B cell (primary cell): ENCODE measurements at regions not wholly inside any gene's neighbourhood (a gene's known extent, or its start where the extent isn't known, plus 50 kb on each side); places are given as distances from the start of the nearest gene placed in this dataset.

ENCODE experiments used
- ATAC-seq: fragments of 200-7000 bp; cut with Tn5 transposase; one replicate; pipeline ENCODE4 v1.10.0; 2021; ENCODE audit warnings: low read depth, mild to moderate bottlenecking, moderate number of reproducible peaks, moderate library complexity
- CTCF ChIA-PET: fragments of 350-600 bp; sonication (Branson Sonifier 250); formaldehyde crosslinking; loops from one replicate; lab custom pipeline; 2021; ENCODE audit warnings: antibody characterized with exemption, inconsistent platforms; lab: Charles Lee
- POLR2A ChIA-PET: fragments of 350-600 bp; sonication (Branson Sonifier 250); formaldehyde crosslinking; loops from one replicate; lab custom pipeline; 2021; ENCODE audit warnings: antibody characterized with exemption; lab: Charles Lee
- DNase-seq: peaks from one replicate; pipeline ENCODE4 v3.0.0; 2013
- H2AFZ ChIP-seq: 2 replicates; pipeline ENCODE4 v1.6.1; 2012; ENCODE audit warnings: mild to moderate bottlenecking, low read depth, low read length; ENCODE audit not compliant: insufficient read depth, poor library complexity, severe bottlenecking
- H3K27ac ChIP-seq, 2 donors: 1 replicate in 1 of 2; 2 replicates in 1 of 2; pipeline ENCODE4 v1.5.1; 2012 to 2013; ENCODE audit warnings: low read length in 2 of 2, mild to moderate bottlenecking in 2 of 2, moderate library complexity in 1 of 2
- H3K27me3 ChIP-seq, 4 experiments: fragments of 200-600 bp in 1 of 4; sonication (generic) in 1 of 4; replicated peaks in 1 of 4; 1 replicate in 2 of 4; 2 replicates in 2 of 4; pipeline versions ENCODE4 v1.6.1 to v1.7.0; 2013 to 2016; ENCODE audit warnings: low read length in 3 of 4, mild to moderate bottlenecking in 2 of 4, mixed read lengths in 1 of 4, moderate library complexity in 1 of 4; ENCODE audit not compliant: insufficient read depth in 4 of 4, control insufficient read depth in 3 of 4; ENCODE audit errors: control extremely low read depth in 1 of 4
- H3K36me3 ChIP-seq, 2 experiments: replicated peaks in 1 of 2; 1 replicate in 1 of 2; 2 replicates in 1 of 2; pipeline versions ENCODE4 v1.6.1 to v1.7.1; 2013; ENCODE audit warnings: low read length in 1 of 2; ENCODE audit not compliant: insufficient read depth in 2 of 2, control insufficient read depth in 1 of 2; ENCODE audit errors: control extremely low read depth in 1 of 2, extremely low read depth in 1 of 2
- H3K4me1 ChIP-seq, 2 donors: fragments of 200-600 bp in 1 of 2; sonication (generic) in 1 of 2; 1 replicate in 1 of 2; 2 replicates in 1 of 2; pipeline versions ENCODE4 v1.5.1 to v1.6.1; 2013 to 2017; ENCODE audit warnings: low read length in 2 of 2; ENCODE audit not compliant: control insufficient read depth in 2 of 2, insufficient read depth in 2 of 2
- H3K4me2 ChIP-seq: replicated peaks from 2 replicates; pipeline ENCODE3; 2012; ENCODE audit warnings: mild to moderate bottlenecking, low read depth, low read length; ENCODE audit not compliant: poor library complexity, severe bottlenecking
- H3K4me3 ChIP-seq, 5 experiments: fragments of 200-600 bp in 1 of 5; sonication (generic) in 1 of 5; 1 replicate in 3 of 5; 2 replicates in 2 of 5; pipeline versions ENCODE4 v1.5.1 to v1.7.0; 2011 to 2016; ENCODE audit warnings: low read length in 4 of 5, mild to moderate bottlenecking in 4 of 5, low read depth in 2 of 5, control low read depth in 1 of 5, moderate library complexity in 1 of 5; ENCODE audit not compliant: insufficient read depth in 1 of 5; ENCODE audit errors: control extremely low read depth in 1 of 5, extremely low read depth in 1 of 5
- H3K79me2 ChIP-seq: fragments of 200-600 bp; sonication (generic); one replicate; pipeline ENCODE4 v1.6.0; 2016; ENCODE audit warnings: low read length; ENCODE audit not compliant: control insufficient read depth, insufficient read depth
- H3K9ac ChIP-seq: fragments of 200-600 bp; sonication (generic); 2 replicates; pipeline ENCODE4 v1.6.1; 2017; ENCODE audit warnings: mild to moderate bottlenecking, low read length, moderate library complexity
- H3K9me3 ChIP-seq, 3 donors: one replicate each; pipeline versions ENCODE4 v1.6.1 to v1.7.1; 2013; ENCODE audit warnings: low read length in 2 of 3; ENCODE audit not compliant: control insufficient read depth in 2 of 3, insufficient read depth in 1 of 3; ENCODE audit errors: control extremely low read depth in 1 of 3
- H4K20me1 ChIP-seq: 2 replicates; pipeline ENCODE4 v1.6.0; 2012; ENCODE audit warnings: mild to moderate bottlenecking, low read length; ENCODE audit not compliant: insufficient read depth, control insufficient read depth, poor library complexity, severe bottlenecking
- H3K27ac Mint-ChIP-seq: one replicate; pipeline ENCODE4 v1.8.0; 2021; ENCODE audit warnings: mixed read lengths
- H3K27me3 Mint-ChIP-seq: one replicate; pipeline ENCODE4 v1.8.0; 2021; ENCODE audit warnings: mixed read lengths
- H3K4me1 Mint-ChIP-seq: one replicate; pipeline ENCODE4 v1.8.0; 2021; ENCODE audit warnings: mixed read lengths
- H3K4me3 Mint-ChIP-seq: one replicate; pipeline ENCODE4 v1.8.0; 2021; ENCODE audit warnings: mixed read lengths
- H3K9me3 Mint-ChIP-seq: one replicate; pipeline ENCODE4 v1.8.0; 2022; ENCODE audit warnings: mixed read lengths; ENCODE audit not compliant: insufficient read depth
- EZH2 ChIP-seq: IDR thresholded peaks from 2 replicates; pipeline ENCODE4 v1.6.1; 2012; ENCODE audit warnings: borderline replicate concordance, low read depth, mild to moderate bottlenecking, moderate library complexity, low read length; ENCODE audit not compliant: insufficient read depth, poor library complexity, severe bottlenecking
- WGBS: methylation state at CpG from one replicate; pipeline ENCODE4 v1.1.5; 2013; ENCODE audit warnings: missing lambda C conversion rate; ENCODE audit not compliant: insufficient coverage; 5-methylcytosine and 5-hydroxymethylcytosine counted together
- intact Hi-C: fragments of 100-400 bp; cut with micrococcal nuclease; formaldehyde crosslinking; loops from one replicate; pipeline ENCODE4 v1.10.0; 2022
- TF ChIP-seq, protein P1 (sequence below): fragments of 200-600 bp; IDR thresholded peaks from one replicate; pipeline ENCODE4 v1.8.0; 2022; ENCODE audit warnings: antibody characterized with exemption, mild to moderate bottlenecking

DNA sequence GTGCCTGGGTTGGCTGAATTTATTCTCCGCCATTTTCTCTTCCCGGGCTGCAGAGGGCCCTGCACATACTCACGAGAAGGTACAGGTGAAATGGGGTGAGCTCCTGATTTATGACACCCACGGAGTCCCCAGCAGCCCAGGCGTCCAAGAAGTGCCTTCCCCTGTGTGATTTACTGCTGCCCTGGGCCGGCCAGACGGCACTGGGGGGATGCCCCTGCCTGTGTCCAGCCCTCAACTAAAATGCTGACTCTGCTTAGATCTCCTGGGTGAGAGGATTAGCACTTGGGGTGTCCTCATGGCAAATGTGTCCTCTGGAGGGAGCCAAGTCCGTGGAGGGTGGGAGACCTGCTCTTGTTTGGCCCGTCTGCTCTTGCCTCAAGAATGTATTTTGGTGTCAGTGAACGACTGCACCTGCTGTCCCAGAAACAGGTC, 132.4 kb downstream of the MAF start:
- Histone ChIP-seq H2AFZ (no peak overlapping the region), H3K79me2 (no peaks in the 10 kb centered on the region), H3K27me3 (no peaks in the 10 kb centered on the region), H3K36me3 (no peaks in the 10 kb centered on the region), H3K4me3 (no peak overlapping the region), H3K9me3 (no peaks in the 10 kb centered on the region), H3K27ac (no peak overlapping the region), H3K4me1 (no peaks in the 10 kb centered on the region), H3K4me2 (no peak overlapping the region), H3K9ac (no peak overlapping the region), H4K20me1 (no peaks in the 10 kb centered on the region)
- 92% methylated on average over 8 of the region's 10 CpGs for WGBS
- POLR2A ChIA-PET: no interaction called here
- DNase-seq (no peak), ATAC-seq (no peak)
- CTCF ChIA-PET: no interaction called here
- peaks cover 3% of the 10 kb centered on the region for H3K27me3 Mint-ChIP-seq
- TF ChIP-seq, protein P1, sequence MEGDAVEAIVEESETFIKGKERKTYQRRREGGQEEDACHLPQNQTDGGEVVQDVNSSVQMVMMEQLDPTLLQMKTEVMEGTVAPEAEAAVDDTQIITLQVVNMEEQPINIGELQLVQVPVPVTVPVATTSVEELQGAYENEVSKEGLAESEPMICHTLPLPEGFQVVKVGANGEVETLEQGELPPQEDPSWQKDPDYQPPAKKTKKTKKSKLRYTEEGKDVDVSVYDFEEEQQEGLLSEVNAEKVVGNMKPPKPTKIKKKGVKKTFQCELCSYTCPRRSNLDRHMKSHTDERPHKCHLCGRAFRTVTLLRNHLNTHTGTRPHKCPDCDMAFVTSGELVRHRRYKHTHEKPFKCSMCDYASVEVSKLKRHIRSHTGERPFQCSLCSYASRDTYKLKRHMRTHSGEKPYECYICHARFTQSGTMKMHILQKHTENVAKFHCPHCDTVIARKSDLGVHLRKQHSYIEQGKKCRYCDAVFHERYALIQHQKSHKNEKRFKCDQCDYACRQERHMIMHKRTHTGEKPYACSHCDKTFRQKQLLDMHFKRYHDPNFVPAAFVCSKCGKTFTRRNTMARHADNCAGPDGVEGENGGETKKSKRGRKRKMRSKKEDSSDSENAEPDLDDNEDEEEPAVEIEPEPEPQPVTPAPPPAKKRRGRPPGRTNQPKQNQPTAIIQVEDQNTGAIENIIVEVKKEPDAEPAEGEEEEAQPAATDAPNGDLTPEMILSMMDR: no peak
- no peak overlapping the region for H3K27ac Mint-ChIP-seq
- H3K4me1 Mint-ChIP-seq: no peaks in the 10 kb centered on the region
- no peaks in the 10 kb centered on the region for H3K9me3 Mint-ChIP-seq
- intact Hi-C loops: no loop called here
- H3K4me3 Mint-ChIP-seq: no peak overlapping the region

DNA sequence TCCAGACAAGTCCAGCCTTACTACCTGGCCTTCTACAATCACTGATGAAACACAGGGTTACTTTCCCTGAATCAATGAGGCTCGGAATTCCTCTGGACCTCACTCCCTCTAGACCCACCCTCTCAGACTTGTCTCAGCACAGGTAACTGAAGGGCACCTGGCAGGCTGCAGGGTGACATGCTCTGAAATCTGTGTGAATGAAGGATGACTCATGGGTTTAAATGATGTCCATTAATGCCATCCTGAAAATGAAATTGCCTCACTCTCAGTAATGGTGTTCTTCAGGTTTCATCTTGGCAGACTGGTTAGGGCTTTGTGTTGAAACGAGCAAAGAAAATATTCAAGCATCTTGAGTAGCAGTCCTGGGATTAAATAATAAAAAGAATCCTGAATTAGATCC, 134.4 kb downstream of the MAF start:
- H3K4me3 ChIP-seq: no peak overlapping the region
- ATAC-seq (no peak), DNase-seq (no peak)
- H3K79me2 ChIP-seq: no peaks in the 10 kb centered on the region
- no peaks in the 10 kb centered on the region for H3K4me1 ChIP-seq
- no peaks in the 10 kb centered on the region for H3K9me3 ChIP-seq
- ChIA-PET POLR2A (no interaction called here), CTCF (no interaction called here)
- no peak overlapping the region for H2AFZ ChIP-seq
- no peak overlapping the region for H3K27ac ChIP-seq
- no peaks in the 10 kb centered on the region for H3K36me3 ChIP-seq
- no peak for TF ChIP-seq EZH2
- TF ChIP-seq, protein P1: no peak
- no peak overlapping the region for H3K9ac ChIP-seq
- no peaks in the 10 kb centered on the region for H3K27me3 ChIP-seq
- WGBS: 100% methylated on average over 1 of the region's 2 CpGs
- H3K9me3 Mint-ChIP-seq: no peaks in the 10 kb centered on the region
- no peak overlapping the region for H3K4me2 ChIP-seq
- peaks cover 8% of the 10 kb centered on the region for H3K27me3 Mint-ChIP-seq
- no peak overlapping the region for H3K4me3 Mint-ChIP-seq
- no peaks in the 10 kb centered on the region for H3K4me1 Mint-ChIP-seq
- intact Hi-C loops: no loop called here
- no peak overlapping the region for H3K27ac Mint-ChIP-seq
- no peaks in the 10 kb centered on the region for H4K20me1 ChIP-seq
